Fibroblast of the conjunctiva (primary cell): ENCODE measurements at regions not wholly inside any gene's neighbourhood (a gene's known extent, or its start where the extent isn't known, plus 50 kb on each side); places are given as distances from the start of the nearest gene placed in this dataset.
"Not testable (repeated sequence)": the region's sequence is repeated elsewhere in the genome, so short reads cannot be mapped to it uniquely, and the experiment has no call there.

Source experiments
- DNase-seq: peaks from one replicate; pipeline ENCODE4 v3.0.0-alpha.2; 2010; ENCODE audit warnings: low read depth

GRCh38 chr6:159440911-159441703 lies 251.9 kb downstream of the SOD2 start:
- no peak for DNase-seq

- no peak for DNase-seq
These were observed 252.7 kb downstream of the SOD2 start for GRCh38 chr6:159440349-159440748.

GRCh38 chr6:159439651-159440050 lies 253.4 kb downstream of the SOD2 start:
- DNase-seq, result no peak

GRCh38 chr6:159438106-159438505 lies 254.9 kb downstream of the SOD2 start:
- no peak for DNase-seq

- no peak for DNase-seq
These were observed 256.5 kb downstream of the SOD2 start for GRCh38 chr6:159436581-159436980.

- no peak for DNase-seq
These were observed 257.3 kb downstream of the SOD2 start for GRCh38 chr6:159435701-159436100.

GRCh38 chr6:159434410-159434809 lies 258.6 kb downstream of the SOD2 start:
- DNase-seq, result no peak

- no peak for DNase-seq
These were observed 259.5 kb downstream of the SOD2 start for GRCh38 chr6:159433550-159433949.

GRCh38 chr6:159431750-159432149 lies 261.3 kb downstream of the SOD2 start:
- no peak for DNase-seq

GRCh38 chr6:159430323-159430722 lies 261.1 kb downstream of the FNDC1 start:
- no peak for DNase-seq

- no peak for DNase-seq
These were observed 260.2 kb downstream of the FNDC1 start for GRCh38 chr6:159429433-159429832.

GRCh38 chr6:159427771-159428170 lies 258.6 kb downstream of the FNDC1 start:
- DNase-seq, result no peak

- DNase-seq, result no peak
These were observed 258.1 kb downstream of the FNDC1 start for GRCh38 chr6:159427335-159427734.

- DNase-seq, result no peak
These were observed 256.2 kb downstream of the FNDC1 start for GRCh38 chr6:159425421-159425820.

- no peak for DNase-seq
These were observed 253.1 kb downstream of the FNDC1 start for GRCh38 chr6:159422041-159422984.

GRCh38 chr6:159421586-159421985 lies 252.4 kb downstream of the FNDC1 start:
- no peak for DNase-seq

- DNase-seq, result no peak
These were observed 249.8 kb downstream of the FNDC1 start for GRCh38 chr6:159418997-159419396.

GRCh38 chr6:159416891-159417560 lies 247.8 kb downstream of the FNDC1 start:
- DNase-seq, result no peak

GRCh38 chr6:159415540-159415939 lies 246.3 kb downstream of the FNDC1 start:
- no peak for DNase-seq

GRCh38 chr6:159414711-159415110 lies 245.5 kb downstream of the FNDC1 start:
- DNase-seq, result no peak

- DNase-seq, result not testable (repeated sequence)
These were observed 238.1 kb downstream of the FNDC1 start for GRCh38 chr6:159407211-159407780.

- DNase-seq, result no peak
These were observed 235.1 kb downstream of the FNDC1 start for GRCh38 chr6:159404296-159404695.
